GM12873 (cell line): ENCODE measurements at regions not wholly inside any gene's neighbourhood (a gene's known extent, or its start where the extent isn't known, plus 50 kb on each side); places are given as distances from the start of the nearest gene placed in this dataset.

ENCODE experiments used
- CTCF ChIP-seq: IDR thresholded peaks from 2 replicates; pipeline ENCODE4 v1.5.1; 2012; ENCODE audit warnings: low read depth, mild to moderate bottlenecking, moderate library complexity, low read length, control low read depth; ENCODE audit not compliant: insufficient read depth; ENCODE audit errors: missing control alignments

GRCh38 chr17:15096511-15096910 lies 168.6 kb downstream of the PMP22 start:
- no peak for TF ChIP-seq CTCF

GRCh38 chr17:15095935-15096334 lies 169.2 kb downstream of the PMP22 start:
- TF ChIP-seq CTCF = no peak

- no peak for TF ChIP-seq CTCF
Observed at GRCh38 chr17:15092762-15093161, 172.4 kb downstream of the PMP22 start.

GRCh38 chr17:15092261-15092660 lies 172.9 kb downstream of the PMP22 start:
- no peak for TF ChIP-seq CTCF

- TF ChIP-seq CTCF = no peak
Observed at GRCh38 chr17:15091825-15092224, 173.3 kb downstream of the PMP22 start.

GRCh38 chr17:15090533-15090932 lies 174.6 kb downstream of the PMP22 start:
- no peak for TF ChIP-seq CTCF

- no peak for TF ChIP-seq CTCF
Observed at GRCh38 chr17:15087946-15088345, 177.2 kb downstream of the PMP22 start.
